OCI-LY1 (cell line): ENCODE measurements at regions not wholly inside any gene's neighbourhood (a gene's known extent, or its start where the extent isn't known, plus 50 kb on each side); places are given as distances from the start of the nearest gene placed in this dataset.

Experiments
- H2AFZ ChIP-seq: fragments of 200-600 bp; sonication (generic), shearing (Covaris generic); 2 replicates; pipeline ENCODE4 v1.6.0; 2014; ENCODE audit warnings: antibody characterized with exemption, mild to moderate bottlenecking, low read length
- H3F3A ChIP-seq: fragments of 200-600 bp; sonication (generic), shearing (Covaris generic); 2 replicates; pipeline ENCODE4 v1.6.0; 2014; ENCODE audit warnings: mild to moderate bottlenecking, antibody characterized with exemption, low read length, moderate library complexity; ENCODE audit not compliant: insufficient read depth
- H3K27ac ChIP-seq: fragments of 200-600 bp; sonication (generic); 2 replicates; pipeline ENCODE4 v1.5.1; 2014; ENCODE audit warnings: low read length, mixed run types, mild to moderate bottlenecking, low read depth; ENCODE audit not compliant: poor library complexity, severe bottlenecking
- H3K27me3 ChIP-seq: fragments of 200-600 bp; sonication (generic); 2 replicates; pipeline ENCODE4 v1.6.0; 2014; ENCODE audit warnings: antibody characterized with exemption, mild to moderate bottlenecking, low read length, moderate library complexity; ENCODE audit not compliant: insufficient read depth
- H3K36me3 ChIP-seq: fragments of 200-600 bp; sonication (generic); 2 replicates; pipeline ENCODE4 v1.6.1; 2014; ENCODE audit warnings: mild to moderate bottlenecking, antibody characterized with exemption, low read length, moderate library complexity, mixed read lengths; ENCODE audit not compliant: insufficient read depth
- H3K4me1 ChIP-seq: fragments of 200-600 bp; sonication (generic); 2 replicates; pipeline ENCODE4 v1.5.1; 2014; ENCODE audit warnings: mild to moderate bottlenecking, low read length, moderate library complexity; ENCODE audit not compliant: insufficient read depth, severe bottlenecking
- H3K4me2 ChIP-seq: fragments of 200-600 bp; sonication (generic), shearing (Covaris generic); 2 replicates; pipeline ENCODE4 v1.6.1; 2014; ENCODE audit warnings: low read length
- H3K4me3 ChIP-seq: fragments of 200-600 bp; sonication (generic); 2 replicates; pipeline ENCODE4 v1.5.1; 2014; ENCODE audit warnings: low read length, low read depth, mild to moderate bottlenecking, mixed read lengths; ENCODE audit not compliant: poor library complexity, severe bottlenecking
- H3K79me2 ChIP-seq: fragments of 200-600 bp; shearing (Covaris generic); 2 replicates; pipeline ENCODE4 v1.6.1; 2016; ENCODE audit warnings: mixed run types, low read length, mixed read lengths; ENCODE audit not compliant: insufficient read depth
- H3K9ac ChIP-seq: fragments of 200-600 bp; sonication (generic), shearing (Covaris generic); 2 replicates; pipeline ENCODE4 v1.6.1; 2014; ENCODE audit warnings: mild to moderate bottlenecking, low read length, mixed read lengths
- H3K9me2 ChIP-seq: fragments of 200-600 bp; sonication (generic), shearing (Covaris generic); 2 replicates; pipeline ENCODE4 v1.6.1; 2014; ENCODE audit warnings: low read depth, mild to moderate bottlenecking, low read length, mixed read lengths
- H3K9me3 ChIP-seq: fragments of 200-600 bp; shearing (Covaris generic); 2 replicates; pipeline ENCODE4 v1.6.1; 2014; ENCODE audit warnings: low read length, mixed read lengths
- H4K20me1 ChIP-seq: fragments of 200-600 bp; sonication (generic), shearing (Covaris generic); 2 replicates; pipeline ENCODE4 v1.6.0; 2016; ENCODE audit warnings: mild to moderate bottlenecking, low read length; ENCODE audit not compliant: insufficient read depth
- EZH2 ChIP-seq: fragments of 200-600 bp; sonication (generic), shearing (Covaris generic); IDR thresholded peaks from 2 replicates; pipeline ENCODE4 v1.8.0; 2017; ENCODE audit warnings: borderline replicate concordance, mixed run types, mild to moderate bottlenecking, antibody characterized with exemption, low read length, moderate library complexity, mixed read lengths
- TF ChIP-seq, protein P1 (sequence below): fragments of 200-600 bp; sonication (generic), shearing (Covaris generic); IDR thresholded peaks from 2 replicates; pipeline ENCODE4 v1.5.1; 2017; ENCODE audit warnings: mild to moderate bottlenecking, antibody characterized with exemption, low read length, moderate library complexity, mixed read lengths

DNA sequence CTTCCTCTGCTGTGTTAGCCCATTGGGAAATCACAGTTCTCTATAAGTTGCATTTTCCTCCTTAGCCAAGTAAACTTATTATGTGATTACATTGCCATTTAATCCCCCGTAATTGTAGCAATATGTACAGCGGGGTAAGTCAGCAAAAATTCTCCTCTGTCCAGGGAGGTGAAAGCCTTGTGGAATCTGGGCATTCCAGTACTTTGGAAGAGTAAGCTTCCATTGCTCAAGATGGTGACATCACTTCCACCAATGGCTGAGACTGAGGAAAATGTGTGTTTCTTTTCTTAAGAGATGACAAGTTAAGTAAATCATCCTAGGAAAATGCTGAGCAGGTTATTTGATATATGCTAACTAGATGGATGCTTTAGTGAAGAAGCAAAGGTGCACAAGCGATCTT lies 436.7 kb downstream of the CETN3 start:
- Histone ChIP-seq H2AFZ (no peak overlapping the region), H3K27ac (no peak overlapping the region), H3K27me3 (no peaks in the 10 kb centered on the region), H3K4me3 (no peak overlapping the region), H3K9ac (no peak overlapping the region), H3K9me3 (no peaks in the 10 kb centered on the region), H4K20me1 (no peaks in the 10 kb centered on the region), H3K79me2 (no peaks in the 10 kb centered on the region), H3K36me3 (no peaks in the 10 kb centered on the region), H3K4me2 (no peak overlapping the region), H3F3A (no peaks in the 10 kb centered on the region), H3K4me1 (no peaks in the 10 kb centered on the region), H3K9me2 (no peaks in the 10 kb centered on the region)
- no peak for TF ChIP-seq EZH2
- TF ChIP-seq, protein P1, sequence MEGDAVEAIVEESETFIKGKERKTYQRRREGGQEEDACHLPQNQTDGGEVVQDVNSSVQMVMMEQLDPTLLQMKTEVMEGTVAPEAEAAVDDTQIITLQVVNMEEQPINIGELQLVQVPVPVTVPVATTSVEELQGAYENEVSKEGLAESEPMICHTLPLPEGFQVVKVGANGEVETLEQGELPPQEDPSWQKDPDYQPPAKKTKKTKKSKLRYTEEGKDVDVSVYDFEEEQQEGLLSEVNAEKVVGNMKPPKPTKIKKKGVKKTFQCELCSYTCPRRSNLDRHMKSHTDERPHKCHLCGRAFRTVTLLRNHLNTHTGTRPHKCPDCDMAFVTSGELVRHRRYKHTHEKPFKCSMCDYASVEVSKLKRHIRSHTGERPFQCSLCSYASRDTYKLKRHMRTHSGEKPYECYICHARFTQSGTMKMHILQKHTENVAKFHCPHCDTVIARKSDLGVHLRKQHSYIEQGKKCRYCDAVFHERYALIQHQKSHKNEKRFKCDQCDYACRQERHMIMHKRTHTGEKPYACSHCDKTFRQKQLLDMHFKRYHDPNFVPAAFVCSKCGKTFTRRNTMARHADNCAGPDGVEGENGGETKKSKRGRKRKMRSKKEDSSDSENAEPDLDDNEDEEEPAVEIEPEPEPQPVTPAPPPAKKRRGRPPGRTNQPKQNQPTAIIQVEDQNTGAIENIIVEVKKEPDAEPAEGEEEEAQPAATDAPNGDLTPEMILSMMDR: no peak

- no peaks in the 10 kb centered on the region for H3K36me3 ChIP-seq
- H3K9me3 ChIP-seq: no peaks in the 10 kb centered on the region
- no peaks in the 10 kb centered on the region for H4K20me1 ChIP-seq
These were observed 440.6 kb downstream of the CETN3 start for GRCh38 chr5:89968958-89969381.

GRCh38 chr5:89967771-89968444 lies 441.6 kb downstream of the CETN3 start:
- Histone ChIP-seq H3K79me2 (no peaks in the 10 kb centered on the region), H3K27ac (no peak overlapping the region), H3K27me3 (no peaks in the 10 kb centered on the region), H3K36me3 (no peaks in the 10 kb centered on the region), H3K4me3 (no peak overlapping the region), H3K9me2 (no peaks in the 10 kb centered on the region; the same call in 1 of the 2 replicates), H3K9me3 (no peaks in the 10 kb centered on the region), H3F3A (no peaks in the 10 kb centered on the region), H3K4me1 (no peaks in the 10 kb centered on the region), H4K20me1 (no peaks in the 10 kb centered on the region), H2AFZ (no peak overlapping the region), H3K4me2 (no peak overlapping the region), H3K9ac (no peak overlapping the region)
- no peak for TF ChIP-seq EZH2
- TF ChIP-seq, protein P1: no peak

More at GRCh38 chr5:89968958-89969381, 440.6 kb downstream of the CETN3 start:
- H3K27me3 ChIP-seq: no peaks in the 10 kb centered on the region
- H3K4me1 ChIP-seq: no peaks in the 10 kb centered on the region
- no peak overlapping the region for H3K4me2 ChIP-seq
- no peak overlapping the region for H2AFZ ChIP-seq
- no peaks in the 10 kb centered on the region for H3F3A ChIP-seq
- H3K27ac ChIP-seq: no peak overlapping the region
- no peak overlapping the region for H3K4me3 ChIP-seq
- TF ChIP-seq, protein P1: no peak
- TF ChIP-seq EZH2: no peak
- H3K9me2 ChIP-seq: no peaks in the 10 kb centered on the region; the same call in 1 of the 2 replicates
- H3K9ac ChIP-seq: no peak overlapping the region
- H3K79me2 ChIP-seq: no peaks in the 10 kb centered on the region
